ENCODE measurements at regions not wholly inside any gene's neighbourhood (a gene's known extent, or its start where the extent isn't known, plus 50 kb on each side); places are given as distances from the start of the nearest gene placed in this dataset.

- Mint-ChIP-seq H3K4me3 (ENCODE audit: unreplicated experiment) (no peak overlapping the region), H3K36me3 (ENCODE audit: unreplicated experiment) (no peaks in the 10 kb centered on the region), H3K27me3 (ENCODE audit: unreplicated experiment) (peaks cover 1% of the 10 kb centered on the region), H3K27ac (ENCODE audit: unreplicated experiment) (no peak overlapping the region), H3K9me3 (ENCODE audit: unreplicated experiment) (peaks cover 1% of the 10 kb centered on the region), H3K4me1 (ENCODE audit: low read depth, unreplicated experiment) (peaks cover 6% of the 10 kb centered on the region)
- no peak for DNase-seq
- TF ChIP-seq, protein P1, sequence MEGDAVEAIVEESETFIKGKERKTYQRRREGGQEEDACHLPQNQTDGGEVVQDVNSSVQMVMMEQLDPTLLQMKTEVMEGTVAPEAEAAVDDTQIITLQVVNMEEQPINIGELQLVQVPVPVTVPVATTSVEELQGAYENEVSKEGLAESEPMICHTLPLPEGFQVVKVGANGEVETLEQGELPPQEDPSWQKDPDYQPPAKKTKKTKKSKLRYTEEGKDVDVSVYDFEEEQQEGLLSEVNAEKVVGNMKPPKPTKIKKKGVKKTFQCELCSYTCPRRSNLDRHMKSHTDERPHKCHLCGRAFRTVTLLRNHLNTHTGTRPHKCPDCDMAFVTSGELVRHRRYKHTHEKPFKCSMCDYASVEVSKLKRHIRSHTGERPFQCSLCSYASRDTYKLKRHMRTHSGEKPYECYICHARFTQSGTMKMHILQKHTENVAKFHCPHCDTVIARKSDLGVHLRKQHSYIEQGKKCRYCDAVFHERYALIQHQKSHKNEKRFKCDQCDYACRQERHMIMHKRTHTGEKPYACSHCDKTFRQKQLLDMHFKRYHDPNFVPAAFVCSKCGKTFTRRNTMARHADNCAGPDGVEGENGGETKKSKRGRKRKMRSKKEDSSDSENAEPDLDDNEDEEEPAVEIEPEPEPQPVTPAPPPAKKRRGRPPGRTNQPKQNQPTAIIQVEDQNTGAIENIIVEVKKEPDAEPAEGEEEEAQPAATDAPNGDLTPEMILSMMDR (IDR thresholded peaks at IDR 0.05; ENCODE audit: partially characterized antibody, unreplicated experiment) = no peak
Observed at GRCh38 chr9:90009447-90009846, 404.6 kb downstream of the GADD45G start.

GRCh38 chr9:90010793-90011192, 406.0 kb downstream of the GADD45G start:
- Mint-ChIP-seq H3K27ac (ENCODE audit: unreplicated experiment) (no peak overlapping the region), H3K36me3 (ENCODE audit: unreplicated experiment) (no peaks in the 10 kb centered on the region), H3K9me3 (ENCODE audit: unreplicated experiment) (no peaks in the 10 kb centered on the region), H3K4me3 (ENCODE audit: unreplicated experiment) (no peak overlapping the region), H3K4me1 (ENCODE audit: low read depth, unreplicated experiment) (peaks cover 6% of the 10 kb centered on the region), H3K27me3 (ENCODE audit: unreplicated experiment) (no peaks in the 10 kb centered on the region)
- TF ChIP-seq, protein P1 (IDR thresholded peaks at IDR 0.05; ENCODE audit: partially characterized antibody, unreplicated experiment) = no peak
- no peak for DNase-seq

GRCh38 chr9:90012949-90013348, 408.1 kb downstream of the GADD45G start:
- peaks cover 2% of the 10 kb centered on the region for H3K9me3 Mint-ChIP-seq (ENCODE audit: unreplicated experiment)
- no peak overlapping the region for H3K27ac Mint-ChIP-seq (ENCODE audit: unreplicated experiment)
- H3K36me3 Mint-ChIP-seq (ENCODE audit: unreplicated experiment) = no peaks in the 10 kb centered on the region
- H3K27me3 Mint-ChIP-seq (ENCODE audit: unreplicated experiment) = peaks cover 3% of the 10 kb centered on the region
- no peak overlapping the region for H3K4me3 Mint-ChIP-seq (ENCODE audit: unreplicated experiment)
- H3K4me1 Mint-ChIP-seq (ENCODE audit: low read depth, unreplicated experiment) = peaks cover under 1% of the 10 kb centered on the region
- TF ChIP-seq, protein P1 (IDR thresholded peaks at IDR 0.05; ENCODE audit: partially characterized antibody, unreplicated experiment) = no peak
- DNase-seq = no peak

- Mint-ChIP-seq H3K4me1 (ENCODE audit: low read depth, unreplicated experiment) (no peaks in the 10 kb centered on the region), H3K27me3 (ENCODE audit: unreplicated experiment) (peaks cover 3% of the 10 kb centered on the region), H3K36me3 (ENCODE audit: unreplicated experiment) (no peaks in the 10 kb centered on the region), H3K9me3 (ENCODE audit: unreplicated experiment) (peaks cover 2% of the 10 kb centered on the region), H3K27ac (ENCODE audit: unreplicated experiment) (no peak overlapping the region), H3K4me3 (ENCODE audit: unreplicated experiment) (no peak overlapping the region)
- DNase-seq = no peak
- TF ChIP-seq, protein P1 (IDR thresholded peaks at IDR 0.05; ENCODE audit: partially characterized antibody, unreplicated experiment) = no peak
Observed at GRCh38 chr9:90013778-90014177, 409.0 kb downstream of the GADD45G start.

DNA sequence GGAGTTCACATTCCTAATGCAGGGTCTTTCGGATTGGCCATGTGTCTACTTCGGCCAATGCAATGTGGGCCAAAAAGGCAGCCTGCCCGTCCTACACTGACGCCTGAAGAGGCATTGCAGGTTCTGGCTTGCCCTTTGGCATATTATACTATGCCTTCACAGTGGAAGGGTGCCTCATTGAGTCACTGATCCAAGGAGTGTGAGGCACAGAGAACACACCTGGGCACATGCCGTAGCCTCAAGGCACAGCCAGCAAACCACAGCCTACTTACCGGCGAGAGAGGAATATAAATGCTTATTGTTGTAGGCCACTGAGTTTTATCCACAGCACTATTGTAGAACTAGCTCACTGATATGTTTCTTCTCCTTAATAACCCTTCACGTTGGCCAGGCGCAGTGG, 409.6 kb downstream of the GADD45G start:
- no peak for DNase-seq
- TF ChIP-seq, protein P1 (IDR thresholded peaks at IDR 0.05; ENCODE audit: partially characterized antibody, unreplicated experiment) = no peak
- Mint-ChIP-seq H3K9me3 (ENCODE audit: unreplicated experiment) (peaks cover 2% of the 10 kb centered on the region), H3K27ac (ENCODE audit: unreplicated experiment) (no peak overlapping the region), H3K4me3 (ENCODE audit: unreplicated experiment) (no peak overlapping the region), H3K36me3 (ENCODE audit: unreplicated experiment) (no peaks in the 10 kb centered on the region), H3K4me1 (ENCODE audit: low read depth, unreplicated experiment) (no peaks in the 10 kb centered on the region), H3K27me3 (ENCODE audit: unreplicated experiment) (peaks cover 3% of the 10 kb centered on the region)

All from glutamatergic neuron (in vitro differentiated cells).